OCI-LY1 (cell line): ENCODE measurements at regions not wholly inside any gene's neighbourhood (a gene's known extent, or its start where the extent isn't known, plus 50 kb on each side); places are given as distances from the start of the nearest gene placed in this dataset.

Experiments used
- H2AFZ ChIP-seq: fragments of 200-600 bp; sonication (generic), shearing (Covaris generic); 2 replicates; pipeline ENCODE4 v1.6.0; 2014; ENCODE audit warnings: antibody characterized with exemption, mild to moderate bottlenecking, low read length
- H3F3A ChIP-seq: fragments of 200-600 bp; sonication (generic), shearing (Covaris generic); 2 replicates; pipeline ENCODE4 v1.6.0; 2014; ENCODE audit warnings: mild to moderate bottlenecking, antibody characterized with exemption, low read length, moderate library complexity; ENCODE audit not compliant: insufficient read depth
- H3K27ac ChIP-seq: fragments of 200-600 bp; sonication (generic); 2 replicates; pipeline ENCODE4 v1.5.1; 2014; ENCODE audit warnings: low read length, mixed run types, mild to moderate bottlenecking, low read depth; ENCODE audit not compliant: poor library complexity, severe bottlenecking
- H3K27me3 ChIP-seq: fragments of 200-600 bp; sonication (generic); 2 replicates; pipeline ENCODE4 v1.6.0; 2014; ENCODE audit warnings: antibody characterized with exemption, mild to moderate bottlenecking, low read length, moderate library complexity; ENCODE audit not compliant: insufficient read depth
- H3K36me3 ChIP-seq: fragments of 200-600 bp; sonication (generic); 2 replicates; pipeline ENCODE4 v1.6.1; 2014; ENCODE audit warnings: mild to moderate bottlenecking, antibody characterized with exemption, low read length, moderate library complexity, mixed read lengths; ENCODE audit not compliant: insufficient read depth
- H3K4me1 ChIP-seq: fragments of 200-600 bp; sonication (generic); 2 replicates; pipeline ENCODE4 v1.5.1; 2014; ENCODE audit warnings: mild to moderate bottlenecking, low read length, moderate library complexity; ENCODE audit not compliant: insufficient read depth, severe bottlenecking
- H3K4me2 ChIP-seq: fragments of 200-600 bp; sonication (generic), shearing (Covaris generic); 2 replicates; pipeline ENCODE4 v1.6.1; 2014; ENCODE audit warnings: low read length
- H3K4me3 ChIP-seq: fragments of 200-600 bp; sonication (generic); 2 replicates; pipeline ENCODE4 v1.5.1; 2014; ENCODE audit warnings: low read length, low read depth, mild to moderate bottlenecking, mixed read lengths; ENCODE audit not compliant: poor library complexity, severe bottlenecking
- H3K79me2 ChIP-seq: fragments of 200-600 bp; shearing (Covaris generic); 2 replicates; pipeline ENCODE4 v1.6.1; 2016; ENCODE audit warnings: mixed run types, low read length, mixed read lengths; ENCODE audit not compliant: insufficient read depth
- H3K9ac ChIP-seq: fragments of 200-600 bp; sonication (generic), shearing (Covaris generic); 2 replicates; pipeline ENCODE4 v1.6.1; 2014; ENCODE audit warnings: mild to moderate bottlenecking, low read length, mixed read lengths
- H3K9me2 ChIP-seq: fragments of 200-600 bp; sonication (generic), shearing (Covaris generic); 2 replicates; pipeline ENCODE4 v1.6.1; 2014; ENCODE audit warnings: low read depth, mild to moderate bottlenecking, low read length, mixed read lengths
- H3K9me3 ChIP-seq: fragments of 200-600 bp; shearing (Covaris generic); 2 replicates; pipeline ENCODE4 v1.6.1; 2014; ENCODE audit warnings: low read length, mixed read lengths
- H4K20me1 ChIP-seq: fragments of 200-600 bp; sonication (generic), shearing (Covaris generic); 2 replicates; pipeline ENCODE4 v1.6.0; 2016; ENCODE audit warnings: mild to moderate bottlenecking, low read length; ENCODE audit not compliant: insufficient read depth
- EZH2 ChIP-seq: fragments of 200-600 bp; sonication (generic), shearing (Covaris generic); IDR thresholded peaks from 2 replicates; pipeline ENCODE4 v1.8.0; 2017; ENCODE audit warnings: borderline replicate concordance, mixed run types, mild to moderate bottlenecking, antibody characterized with exemption, low read length, moderate library complexity, mixed read lengths
- TF ChIP-seq, protein P1 (sequence below): fragments of 200-600 bp; sonication (generic), shearing (Covaris generic); IDR thresholded peaks from 2 replicates; pipeline ENCODE4 v1.5.1; 2017; ENCODE audit warnings: mild to moderate bottlenecking, antibody characterized with exemption, low read length, moderate library complexity, mixed read lengths

DNA sequence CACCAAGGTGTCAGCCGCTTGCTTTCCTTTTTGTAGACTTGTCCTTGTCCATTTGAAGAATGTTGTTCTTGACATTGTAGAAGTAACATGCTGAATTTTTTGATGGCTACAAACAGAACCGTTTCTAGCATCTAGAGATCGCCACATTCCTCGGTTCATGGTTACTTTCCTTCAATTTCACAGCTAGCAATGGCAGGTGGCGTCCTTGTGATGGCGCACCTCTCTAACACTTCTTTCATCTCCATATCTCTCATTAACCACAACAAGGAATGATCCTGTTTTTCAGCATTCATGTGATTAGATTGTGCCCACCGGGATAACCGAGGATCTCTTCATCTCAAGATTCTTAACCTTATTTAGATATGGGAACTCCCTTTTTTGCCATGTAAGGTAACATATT, 2129.8 kb downstream of the NCAM2 start:
- Histone ChIP-seq H3K9me2 (no peaks in the 10 kb centered on the region), H3K4me1 (no peaks in the 10 kb centered on the region), H3K9me3 (no peaks in the 10 kb centered on the region), H3K79me2 (no peaks in the 10 kb centered on the region), H3K4me3 (no peak overlapping the region), H3K27me3 (no peaks in the 10 kb centered on the region), H3K4me2 (no peak overlapping the region), H3F3A (no peaks in the 10 kb centered on the region), H3K27ac (no peak overlapping the region), H2AFZ (no peak overlapping the region), H4K20me1 (no peaks in the 10 kb centered on the region), H3K9ac (no peak overlapping the region), H3K36me3 (no peaks in the 10 kb centered on the region)
- TF ChIP-seq EZH2, result no peak
- TF ChIP-seq, protein P1, sequence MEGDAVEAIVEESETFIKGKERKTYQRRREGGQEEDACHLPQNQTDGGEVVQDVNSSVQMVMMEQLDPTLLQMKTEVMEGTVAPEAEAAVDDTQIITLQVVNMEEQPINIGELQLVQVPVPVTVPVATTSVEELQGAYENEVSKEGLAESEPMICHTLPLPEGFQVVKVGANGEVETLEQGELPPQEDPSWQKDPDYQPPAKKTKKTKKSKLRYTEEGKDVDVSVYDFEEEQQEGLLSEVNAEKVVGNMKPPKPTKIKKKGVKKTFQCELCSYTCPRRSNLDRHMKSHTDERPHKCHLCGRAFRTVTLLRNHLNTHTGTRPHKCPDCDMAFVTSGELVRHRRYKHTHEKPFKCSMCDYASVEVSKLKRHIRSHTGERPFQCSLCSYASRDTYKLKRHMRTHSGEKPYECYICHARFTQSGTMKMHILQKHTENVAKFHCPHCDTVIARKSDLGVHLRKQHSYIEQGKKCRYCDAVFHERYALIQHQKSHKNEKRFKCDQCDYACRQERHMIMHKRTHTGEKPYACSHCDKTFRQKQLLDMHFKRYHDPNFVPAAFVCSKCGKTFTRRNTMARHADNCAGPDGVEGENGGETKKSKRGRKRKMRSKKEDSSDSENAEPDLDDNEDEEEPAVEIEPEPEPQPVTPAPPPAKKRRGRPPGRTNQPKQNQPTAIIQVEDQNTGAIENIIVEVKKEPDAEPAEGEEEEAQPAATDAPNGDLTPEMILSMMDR, result peak; percentile 22; the same call in 1 of the 2 replicates

DNA sequence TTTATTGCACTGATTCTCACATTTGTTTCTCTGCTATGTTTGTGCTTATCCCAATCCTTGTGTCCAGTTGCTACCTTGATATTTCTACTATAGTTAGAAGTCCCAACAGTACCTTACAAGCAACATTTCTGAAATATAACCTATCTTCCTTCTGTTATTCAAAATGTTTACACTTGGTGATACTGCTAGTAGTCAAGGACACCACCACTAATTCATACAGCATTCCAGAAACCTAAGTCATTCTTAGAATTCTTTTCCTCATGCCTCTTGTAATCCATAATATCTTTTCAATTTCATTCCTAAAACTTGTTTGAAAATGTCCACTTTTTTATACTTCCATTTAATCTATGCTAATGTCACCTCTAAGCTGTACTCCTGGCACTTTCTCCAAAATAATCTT, 2132.1 kb downstream of the NCAM2 start:
- H3K79me2 ChIP-seq, result no peaks in the 10 kb centered on the region
- no peaks in the 10 kb centered on the region for H3K4me1 ChIP-seq
- H3K27ac ChIP-seq, result no peak overlapping the region
- H4K20me1 ChIP-seq, result no peaks in the 10 kb centered on the region
- no peak overlapping the region for H3K9ac ChIP-seq
- no peaks in the 10 kb centered on the region for H3K36me3 ChIP-seq
- no peak for TF ChIP-seq EZH2
- TF ChIP-seq, protein P1, result no peak
- no peak overlapping the region for H3K4me3 ChIP-seq
- no peaks in the 10 kb centered on the region for H3K9me3 ChIP-seq
- H3K9me2 ChIP-seq, result no peaks in the 10 kb centered on the region
- H3K4me2 ChIP-seq, result no peak overlapping the region
- no peaks in the 10 kb centered on the region for H3K27me3 ChIP-seq
- H2AFZ ChIP-seq, result no peak overlapping the region
- H3F3A ChIP-seq, result no peaks in the 10 kb centered on the region

DNA sequence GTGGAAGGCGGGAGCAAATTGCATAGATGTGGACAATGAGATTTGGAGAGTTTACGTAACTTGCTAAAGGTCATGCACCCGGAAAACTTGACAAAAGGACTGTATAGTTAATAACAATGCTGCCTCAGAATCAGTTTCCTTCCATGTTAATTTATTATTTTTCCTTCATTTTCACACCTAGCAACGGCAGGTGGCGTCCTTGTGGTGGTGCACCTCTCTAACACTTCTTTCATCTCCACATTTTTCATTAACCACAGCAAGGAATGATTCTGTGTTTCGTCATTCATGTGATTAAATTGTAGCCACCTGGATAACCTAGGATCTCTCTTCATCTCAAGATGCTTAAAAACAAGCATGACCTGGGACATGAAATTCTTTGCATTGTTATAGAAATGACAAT, 2133.0 kb downstream of the NCAM2 start:
- Histone ChIP-seq H3K27me3 (no peaks in the 10 kb centered on the region), H3K9me2 (no peaks in the 10 kb centered on the region), H4K20me1 (no peaks in the 10 kb centered on the region), H2AFZ (no peak overlapping the region), H3K4me1 (no peaks in the 10 kb centered on the region), H3K9me3 (no peaks in the 10 kb centered on the region), H3K4me3 (no peak overlapping the region), H3K9ac (no peak overlapping the region), H3K27ac (no peak overlapping the region), H3K79me2 (no peaks in the 10 kb centered on the region), H3K4me2 (no peak overlapping the region), H3F3A (no peaks in the 10 kb centered on the region), H3K36me3 (no peaks in the 10 kb centered on the region)
- TF ChIP-seq, protein P1, result peak; percentile 57
- no peak for TF ChIP-seq EZH2
